A549 (cell line): ENCODE measurements at regions not wholly inside any gene's neighbourhood (a gene's known extent, or its start where the extent isn't known, plus 50 kb on each side); places are given as distances from the start of the nearest gene placed in this dataset.

Experiments used
- ATAC-seq, 2 experiments: fragments of 200-7000 bp in 1 of 2; fragments of >200 bp in 1 of 2; cut with Nextera tagmentation in 1 of 2; cut with Tn5 transposase in 1 of 2; 3 replicates each; pipeline versions ENCODE4 v1.8.0 to v1.9.1; 2018 to 2020; ENCODE audit warnings: mild to moderate bottlenecking in 1 of 2, moderate library complexity in 1 of 2
- CTCF ChIA-PET: fragments of 300-600 bp; sonication (Branson Sonifier 250); formaldehyde crosslinking; extraction: SDS; loops from one replicate; lab custom pipeline; 2021; ENCODE audit warnings: antibody characterized with exemption, inconsistent platforms; lab: Yijun Ruan, JAX
- POLR2A ChIA-PET: fragments of 350-600 bp; formaldehyde crosslinking; extraction: SDS; loops from one replicate; lab custom pipeline; 2021; ENCODE audit warnings: antibody characterized with exemption, inconsistent platforms; lab: Yijun Ruan, JAX
- DNase-seq, 2 experiments: peaks; one replicate each; pipeline versions ENCODE4 v3.0.0 to v3.0.0-alpha.2; 2011 to 2016; ENCODE audit warnings: low read depth in 1 of 2, low spot score in 1 of 2
- FAIRE-seq: peaks from 2 replicates; lab custom pipeline; 2011; peaks lifted over from hg19 to GRCh38; lab: Jason Lieb, UNC
- H3K27ac ChIP-seq, 2 experiments: fragments of >200 bp; sonication (Bioruptor Twin); formaldehyde crosslinking; 3 replicates each; pipeline ENCODE4 v1.5.1; 2016 to 2017
- H3K4me1 ChIP-seq: fragments of >200 bp; sonication (Bioruptor Twin); formaldehyde crosslinking; 3 replicates; pipeline ENCODE4 v1.6.1; 2016
- H3K4me2 ChIP-seq: fragments of >200 bp; sonication (Bioruptor Twin); formaldehyde crosslinking; 3 replicates; pipeline ENCODE4 v1.6.1; 2016
- H3K4me3 ChIP-seq: fragments of >200 bp; sonication (Bioruptor Twin); formaldehyde crosslinking; 3 replicates; pipeline ENCODE4 v1.5.1; 2016
- H3K9me3 ChIP-seq: fragments of >200 bp; sonication (Bioruptor Twin); formaldehyde crosslinking; 3 replicates; pipeline ENCODE4 v1.6.1; 2016
- BCL3 ChIP-seq: fragments of >200 bp; sonication (Bioruptor Twin); formaldehyde crosslinking; IDR thresholded peaks from 3 replicates; pipeline ENCODE4 v1.6.1; 2016
- CTCF ChIP-seq: fragments of >200 bp; sonication (Bioruptor Twin); formaldehyde crosslinking; IDR thresholded peaks from 3 replicates; pipeline ENCODE4 v1.5.1; 2016
- E2F6 ChIP-seq: IDR thresholded peaks from 2 replicates; pipeline ENCODE4 v1.6.1; 2012; ENCODE audit warnings: low read depth, borderline replicate concordance
- EHMT2 ChIP-seq: fragments of 200-600 bp; sonication (generic); IDR thresholded peaks from 2 replicates; pipeline ENCODE4 v1.6.1; 2016; ENCODE audit warnings: antibody characterized with exemption, low read depth, mild to moderate bottlenecking, moderate library complexity
- EP300 ChIP-seq, 2 experiments: fragments of >200 bp; sonication (Bioruptor Twin); formaldehyde crosslinking; IDR thresholded peaks; 2 replicates in 1 of 2; 3 replicates in 1 of 2; pipeline ENCODE4 v1.6.1; 2016 to 2017
- ESRRA ChIP-seq: fragments of 150-350 bp; IDR thresholded peaks from 2 replicates; pipeline ENCODE4 v1.6.1; 2014; ENCODE audit warnings: mild to moderate bottlenecking, low read length, borderline replicate concordance
- HES2 ChIP-seq: fragments of >200 bp; sonication (Bioruptor Twin); formaldehyde crosslinking; IDR thresholded peaks from 2 replicates; pipeline ENCODE4 v1.6.1; 2016
- HMGXB4 ChIP-seq: fragments of 250-450 bp; sonication (Bioruptor Pico); IDR thresholded peaks from 2 replicates; pipeline ENCODE4 v1.5.0; 2021; ENCODE audit warnings: mild to moderate bottlenecking, moderate library complexity, borderline replicate concordance
- HOXA7 ChIP-seq: fragments of 250-450 bp; sonication (Bioruptor Pico); IDR thresholded peaks from 2 replicates; pipeline ENCODE4 v1.5.0; 2020; ENCODE audit warnings: mild to moderate bottlenecking, moderate library complexity
- JUN ChIP-seq, 2 experiments: fragments of >200 bp; sonication (Bioruptor Twin); formaldehyde crosslinking; IDR thresholded peaks; 2 replicates in 1 of 2; 3 replicates in 1 of 2; pipeline ENCODE4 v1.6.1; 2016 to 2017
- KDM1A ChIP-seq: fragments of 200-600 bp; sonication (generic); IDR thresholded peaks from 2 replicates; pipeline ENCODE4 v1.6.1; 2016; ENCODE audit warnings: low read depth, mild to moderate bottlenecking
- KDM5A ChIP-seq: fragments of 200-600 bp; sonication (generic); IDR thresholded peaks from 2 replicates; pipeline ENCODE4 v1.6.1; 2016; ENCODE audit warnings: antibody characterized with exemption, mild to moderate bottlenecking
- MAFK ChIP-seq: fragments of 450-650 bp; IDR thresholded peaks from 2 replicates; pipeline ENCODE4 v1.6.1; 2014; ENCODE audit not compliant: partially characterized antibody
- MAZ ChIP-seq: fragments of 150-350 bp; IDR thresholded peaks from 2 replicates; pipeline ENCODE4 v1.6.1; 2014; ENCODE audit warnings: antibody characterized with exemption, low read depth, low read length, borderline replicate concordance
- MYC ChIP-seq: IDR thresholded peaks from 2 replicates; pipeline ENCODE4 v1.6.1; 2012; ENCODE audit warnings: mild to moderate bottlenecking, inconsistent platforms, low read length, improper control_type of control experiment, borderline replicate concordance
- NFE2L2 ChIP-seq: fragments of 150-350 bp; conservative IDR thresholded peaks from 2 replicates; pipeline ENCODE4 v1.6.1; 2014; ENCODE audit warnings: low read length
- NPAS2 ChIP-seq: fragments of 250-450 bp; sonication (Bioruptor Pico); IDR thresholded peaks from 2 replicates; pipeline ENCODE4 v1.8.0; 2022; ENCODE audit warnings: mild to moderate bottlenecking, moderate library complexity, borderline replicate concordance
- PHF8 ChIP-seq: fragments of 200-600 bp; sonication (generic); IDR thresholded peaks from 2 replicates; pipeline ENCODE4 v1.6.1; 2016; ENCODE audit warnings: low read depth, mild to moderate bottlenecking, antibody characterized with exemption, moderate library complexity, borderline replicate concordance
- RAD21 ChIP-seq, 2 experiments: fragments of >200 bp in 1 of 2; sonication (Bioruptor Twin) in 1 of 2; formaldehyde crosslinking in 1 of 2; IDR thresholded peaks in 1 of 2; conservative IDR thresholded peaks in 1 of 2; 2 replicates in 1 of 2; 3 replicates in 1 of 2; pipeline ENCODE4 v1.6.1; 2012 to 2018; ENCODE audit warnings: inconsistent platforms in 1 of 2
- SMC3 ChIP-seq: fragments of >200 bp; sonication (Bioruptor Twin); formaldehyde crosslinking; IDR thresholded peaks from 3 replicates; pipeline ENCODE4 v1.6.1; 2018; ENCODE audit warnings: inconsistent platforms
- TP53 ChIP-seq: fragments of 250-450 bp; sonication (Bioruptor Pico); IDR thresholded peaks from 2 replicates; pipeline ENCODE4 v1.5.0; 2021; ENCODE audit warnings: mild to moderate bottlenecking, moderate library complexity
- ZC3H11A ChIP-seq: fragments of 450-650 bp; IDR thresholded peaks from 2 replicates; pipeline ENCODE4 v1.6.1; 2014; ENCODE audit warnings: antibody characterized with exemption, mild to moderate bottlenecking
- ZFP36 ChIP-seq: fragments of 450-650 bp; IDR thresholded peaks from 2 replicates; pipeline ENCODE4 v1.6.1; 2014; ENCODE audit warnings: borderline replicate concordance; ENCODE audit not compliant: partially characterized antibody
- WGBS: methylation state at CpG from one replicate; pipeline ENCODE4 v1.1.6; 2017; ENCODE audit errors: missing lambda C conversion rate; 5-methylcytosine and 5-hydroxymethylcytosine counted together

- FAIRE-seq (no peak), ATAC-seq (no peak), DNase-seq (no peak)
- Histone ChIP-seq H3K9me3 (no peaks in the 10 kb centered on the region), H3K4me2 (no peak overlapping the region), H3K4me3 (no peak overlapping the region), H3K4me1 (no peaks in the 10 kb centered on the region), H3K27ac (no peak overlapping the region)
- 40% methylated on average over 1 of the region's 1 CpG for WGBS
- ChIA-PET POLR2A (no interaction called here), CTCF (interaction anchor here (0.6 kb wide), 1 partner anchor 26 kb away, joined by 3 read pairs; no protein-coding TSS in a partner anchor)
- no peak for TF ChIP-seq PHF8
- TF ChIP-seq TP53 (CRISPR knock-in tag) = no peak
- no peak for TF ChIP-seq HES2
- no peak for TF ChIP-seq HMGXB4 (CRISPR knock-in tag)
- TF ChIP-seq NPAS2 = no peak
- TF ChIP-seq KDM5A = no peak
- TF ChIP-seq E2F6 = no peak
- TF ChIP-seq ESRRA = no peak
Measured at GRCh38 chr1:119245881-119246280, 105.4 kb upstream of the WARS2 start.

- Histone ChIP-seq H3K4me3 (no peak overlapping the region), H3K4me1 (no peaks in the 10 kb centered on the region), H3K27ac (no peak overlapping the region), H3K4me2 (no peak overlapping the region), H3K9me3 (no peaks in the 10 kb centered on the region)
- CTCF ChIA-PET = no interaction called here
- whole genome bisulfite sequencing = 84% methylated on average over 5 of the region's 5 CpGs
- no peak for ATAC-seq
- no peak for TF ChIP-seq BCL3
- POLR2A ChIA-PET = no interaction called here
- no peak for FAIRE-seq
- DNase-seq = no peak
Measured at GRCh38 chr1:119249283-119249682, 108.8 kb upstream of the WARS2 start.

- CTCF ChIA-PET = interaction anchor here (1.7 kb wide), 1 partner anchor 9 kb away, joined by 3 read pairs; no protein-coding TSS in a partner anchor
- 100% methylated on average over 1 of the region's 1 CpG for WGBS
- Histone ChIP-seq H3K9me3 (no peaks in the 10 kb centered on the region), H3K4me3 (no peak overlapping the region), H3K27ac (no peak overlapping the region), H3K4me2 (no peak overlapping the region), H3K4me1 (no peaks in the 10 kb centered on the region)
- POLR2A ChIA-PET = no interaction called here
- no peak for FAIRE-seq
- TF ChIP-seq RAD21 (conservative IDR thresholded peaks at IDR 0.05 in 1 of 2, IDR thresholded peaks at IDR 0.05 in 1 of 2) = no peak
- TF ChIP-seq ZC3H11A = no peak
- TF ChIP-seq MAFK = peak; percentile 72
- DNase-seq = no peak
- no peak for ATAC-seq
Measured at GRCh38 chr1:119250299-119250698, 109.8 kb upstream of the WARS2 start.

- CTCF ChIA-PET = interaction anchor here (1.7 kb wide), 1 partner anchor 10 kb away, joined by 3 read pairs; no protein-coding TSS in a partner anchor
- POLR2A ChIA-PET = no interaction called here
- FAIRE-seq (no peak), DNase-seq (no peak), ATAC-seq (no peak)
- H3K27ac ChIP-seq = no peak overlapping the region
- H3K9me3 ChIP-seq = no peaks in the 10 kb centered on the region
- 55% methylated on average over 3 of the region's 3 CpGs for WGBS
- H3K4me3 ChIP-seq = no peak overlapping the region
- H3K4me1 ChIP-seq = no peaks in the 10 kb centered on the region
- H3K4me2 ChIP-seq = no peak overlapping the region
- TF ChIP-seq ZFP36 = no peak
- no peak for TF ChIP-seq EP300 (IDR thresholded peaks at IDR 0.05)
- no peak for TF ChIP-seq HOXA7 (CRISPR knock-in tag)
- no peak for TF ChIP-seq EHMT2
- no peak for TF ChIP-seq NFE2L2
- TF ChIP-seq HMGXB4 (CRISPR knock-in tag) = no peak
- no peak for TF ChIP-seq KDM1A
- no peak for TF ChIP-seq CTCF
- TF ChIP-seq MAFK = no peak
- TF ChIP-seq JUN (IDR thresholded peaks at IDR 0.05) = no peak
- TF ChIP-seq MYC = no peak
- no peak for TF ChIP-seq ESRRA
- no peak for TF ChIP-seq SMC3
- no peak for TF ChIP-seq MAZ
Measured at GRCh38 chr1:119251751-119252150, 111.3 kb upstream of the WARS2 start.
